GM10266 (cell line): ENCODE measurements at regions not wholly inside any gene's neighbourhood (a gene's known extent, or its start where the extent isn't known, plus 50 kb on each side); places are given as distances from the start of the nearest gene placed in this dataset.
"Not testable (repeated sequence)": the region's sequence is repeated elsewhere in the genome, so short reads cannot be mapped to it uniquely, and the experiment has no call there.

Experiments used
- DNase-seq: peaks from one replicate; pipeline ENCODE4 v3.0.0; 2012; ENCODE audit errors: extremely low spot score
- TF ChIP-seq, protein P1 (sequence below): IDR thresholded peaks from 2 replicates; pipeline ENCODE4 v1.5.1; 2012; ENCODE audit warnings: mild to moderate bottlenecking, low read depth; ENCODE audit not compliant: control insufficient read depth, insufficient read depth; ENCODE audit errors: missing control alignments

DNA sequence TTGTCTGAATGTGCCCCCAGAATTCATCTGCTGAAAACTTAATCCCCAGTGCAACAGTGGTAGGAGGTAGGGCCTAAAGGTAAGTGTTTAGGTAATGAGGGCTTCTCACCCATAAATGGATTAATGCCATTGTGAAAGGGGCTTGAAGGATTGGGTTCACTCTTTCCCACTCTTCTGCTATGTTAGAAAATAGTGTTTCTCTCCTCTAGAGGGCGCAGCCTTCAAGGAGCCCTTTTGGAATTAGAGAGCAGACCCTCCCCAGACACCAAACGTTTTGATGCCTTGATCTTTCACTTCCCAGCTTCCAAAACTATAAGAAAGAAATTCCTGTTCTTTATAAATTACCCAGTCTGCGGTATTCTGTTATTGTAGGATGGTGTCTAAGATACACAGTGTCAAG is 706.4 kb downstream of the SMARCA1 start:
- DNase-seq = no peak
- TF ChIP-seq, protein P1, sequence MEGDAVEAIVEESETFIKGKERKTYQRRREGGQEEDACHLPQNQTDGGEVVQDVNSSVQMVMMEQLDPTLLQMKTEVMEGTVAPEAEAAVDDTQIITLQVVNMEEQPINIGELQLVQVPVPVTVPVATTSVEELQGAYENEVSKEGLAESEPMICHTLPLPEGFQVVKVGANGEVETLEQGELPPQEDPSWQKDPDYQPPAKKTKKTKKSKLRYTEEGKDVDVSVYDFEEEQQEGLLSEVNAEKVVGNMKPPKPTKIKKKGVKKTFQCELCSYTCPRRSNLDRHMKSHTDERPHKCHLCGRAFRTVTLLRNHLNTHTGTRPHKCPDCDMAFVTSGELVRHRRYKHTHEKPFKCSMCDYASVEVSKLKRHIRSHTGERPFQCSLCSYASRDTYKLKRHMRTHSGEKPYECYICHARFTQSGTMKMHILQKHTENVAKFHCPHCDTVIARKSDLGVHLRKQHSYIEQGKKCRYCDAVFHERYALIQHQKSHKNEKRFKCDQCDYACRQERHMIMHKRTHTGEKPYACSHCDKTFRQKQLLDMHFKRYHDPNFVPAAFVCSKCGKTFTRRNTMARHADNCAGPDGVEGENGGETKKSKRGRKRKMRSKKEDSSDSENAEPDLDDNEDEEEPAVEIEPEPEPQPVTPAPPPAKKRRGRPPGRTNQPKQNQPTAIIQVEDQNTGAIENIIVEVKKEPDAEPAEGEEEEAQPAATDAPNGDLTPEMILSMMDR = no peak

DNA sequence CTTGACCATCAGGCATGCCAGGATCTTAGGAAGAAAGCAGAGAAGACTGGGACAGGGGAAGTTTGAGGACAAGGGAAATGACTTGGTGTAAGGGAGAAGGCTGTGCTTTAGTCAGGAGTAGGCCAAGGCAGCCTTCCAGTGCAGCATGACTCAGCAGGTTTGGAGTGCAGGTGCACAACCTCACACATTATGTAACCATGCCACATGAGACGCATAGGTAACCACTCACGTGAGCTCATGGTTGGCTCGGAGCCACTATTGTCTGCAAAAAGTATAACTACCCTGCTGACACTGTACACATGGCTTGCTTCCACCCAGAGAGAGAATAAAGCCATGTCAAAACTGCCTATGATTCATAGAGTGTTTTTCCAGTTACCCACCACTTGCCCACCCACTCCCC is 715.9 kb downstream of the SMARCA1 start:
- DNase-seq = no peak

GRCh38 chrX:128805236-128805635 is 718.1 kb downstream of the SMARCA1 start:
- TF ChIP-seq, protein P1 = no peak
- DNase-seq = no peak

More for the DNA sequence above, 715.9 kb downstream of the SMARCA1 start:
- TF ChIP-seq, protein P1 = no peak

- no peak for DNase-seq
- TF ChIP-seq, protein P1 = no peak
Measured at GRCh38 chrX:128804828-128805227, 718.5 kb downstream of the SMARCA1 start.

GRCh38 chrX:128800138-128800537 is 723.2 kb downstream of the SMARCA1 start:
- TF ChIP-seq, protein P1 = no peak
- DNase-seq = no peak

DNA sequence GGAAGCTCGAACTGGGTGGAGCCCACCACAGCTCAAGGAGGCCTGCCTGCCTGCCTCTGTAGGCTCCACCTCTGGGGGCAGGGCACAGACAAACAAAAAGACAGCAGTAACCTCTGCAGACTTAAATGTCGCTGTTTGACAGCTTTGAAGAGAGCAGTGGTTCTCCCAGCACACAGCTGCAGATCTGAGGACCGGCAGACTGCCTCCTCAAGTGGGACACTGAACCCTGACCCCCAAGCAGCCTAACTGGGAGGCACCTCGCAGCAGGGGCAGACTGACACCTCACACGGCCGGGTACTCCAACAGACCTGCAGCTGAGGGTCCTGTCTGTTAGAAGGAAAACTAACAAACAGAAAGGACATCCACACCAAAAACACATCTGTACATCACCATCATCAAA is 730.9 kb upstream of the ACTRT1 start:
- DNase-seq = not testable (repeated sequence)

DNA sequence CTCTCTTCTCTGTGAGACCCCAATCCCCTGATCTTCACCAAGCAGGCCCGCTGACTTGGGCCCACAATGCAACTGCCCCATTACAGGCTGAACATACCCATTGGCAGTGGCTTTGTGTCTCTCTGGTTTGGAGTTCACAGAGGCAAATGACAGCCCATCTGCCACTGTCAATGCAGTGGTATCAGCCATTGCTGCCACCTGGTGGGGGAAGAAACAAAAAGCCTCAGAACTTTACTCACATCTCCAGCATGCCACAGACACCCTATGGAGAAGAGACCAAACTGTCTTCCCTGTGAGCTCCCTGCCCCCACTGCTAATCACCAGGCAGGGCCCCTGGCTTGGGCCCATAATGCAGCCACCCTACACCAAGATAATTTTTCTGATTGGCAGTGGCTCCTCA is 729.3 kb upstream of the ACTRT1 start:
- TF ChIP-seq, protein P1 = no peak
- peak; percentile 6 for DNase-seq

- DNase-seq = no peak
- TF ChIP-seq, protein P1 = no peak
Measured at GRCh38 chrX:128780934-128781333, 728.7 kb upstream of the ACTRT1 start.
